ENCODE measurements at regions not wholly inside any gene's neighbourhood (a gene's known extent, or its start where the extent isn't known, plus 50 kb on each side); places are given as distances from the start of the nearest gene placed in this dataset.

DNA sequence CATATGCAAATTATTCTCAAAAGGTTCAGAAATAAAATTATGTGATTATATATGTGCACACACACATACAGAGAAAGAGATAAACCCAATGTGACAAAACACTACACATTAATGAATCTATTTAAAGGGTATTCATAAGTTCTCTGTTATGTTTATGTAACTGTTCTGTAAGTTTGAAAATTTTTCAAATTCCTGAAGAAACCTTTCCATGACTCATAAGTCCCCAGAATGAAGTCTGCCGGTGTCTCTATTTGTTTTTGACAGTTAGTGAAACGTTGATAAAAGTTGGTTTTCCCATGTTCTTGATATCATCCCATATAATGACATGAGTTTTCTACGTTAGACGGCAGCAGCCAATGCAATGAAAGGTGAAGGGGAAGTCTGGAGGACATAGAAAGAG is 199.5 kb upstream of the PUM3 start:
- no peaks in the 10 kb centered on the region for H3K36me3 ChIP-seq (ENCODE audit: insufficient read depth, low read length)
- H2AFZ ChIP-seq (ENCODE audit: low read length) = no peak overlapping the region
- H3K4me1 ChIP-seq (ENCODE audit: insufficient read depth, low read length, poor library complexity, severe bottlenecking) = no peaks in the 10 kb centered on the region
- H3K27me3 ChIP-seq (ENCODE audit: insufficient read depth, low read length, poor library complexity, severe bottlenecking) = no peaks in the 10 kb centered on the region
- H3K9ac ChIP-seq (ENCODE audit: low read depth, low read length, poor library complexity, severe bottlenecking) = no peak overlapping the region
- no peaks in the 10 kb centered on the region for H3K9me3 ChIP-seq (ENCODE audit: insufficient read depth, low read depth, low read length)
- no peak overlapping the region for H3K4me3 ChIP-seq (ENCODE audit: low read length, poor library complexity, severe bottlenecking)
- H4K20me1 ChIP-seq (ENCODE audit: insufficient read depth, low read length, poor library complexity, severe bottlenecking) = no peaks in the 10 kb centered on the region
- TF ChIP-seq, protein P1, sequence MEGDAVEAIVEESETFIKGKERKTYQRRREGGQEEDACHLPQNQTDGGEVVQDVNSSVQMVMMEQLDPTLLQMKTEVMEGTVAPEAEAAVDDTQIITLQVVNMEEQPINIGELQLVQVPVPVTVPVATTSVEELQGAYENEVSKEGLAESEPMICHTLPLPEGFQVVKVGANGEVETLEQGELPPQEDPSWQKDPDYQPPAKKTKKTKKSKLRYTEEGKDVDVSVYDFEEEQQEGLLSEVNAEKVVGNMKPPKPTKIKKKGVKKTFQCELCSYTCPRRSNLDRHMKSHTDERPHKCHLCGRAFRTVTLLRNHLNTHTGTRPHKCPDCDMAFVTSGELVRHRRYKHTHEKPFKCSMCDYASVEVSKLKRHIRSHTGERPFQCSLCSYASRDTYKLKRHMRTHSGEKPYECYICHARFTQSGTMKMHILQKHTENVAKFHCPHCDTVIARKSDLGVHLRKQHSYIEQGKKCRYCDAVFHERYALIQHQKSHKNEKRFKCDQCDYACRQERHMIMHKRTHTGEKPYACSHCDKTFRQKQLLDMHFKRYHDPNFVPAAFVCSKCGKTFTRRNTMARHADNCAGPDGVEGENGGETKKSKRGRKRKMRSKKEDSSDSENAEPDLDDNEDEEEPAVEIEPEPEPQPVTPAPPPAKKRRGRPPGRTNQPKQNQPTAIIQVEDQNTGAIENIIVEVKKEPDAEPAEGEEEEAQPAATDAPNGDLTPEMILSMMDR (conservative IDR thresholded peaks at IDR 0.05; ENCODE audit: low read length) = no peak
- no peak for TF ChIP-seq EZH2phosphoT487 (IDR thresholded peaks at IDR 0.05; ENCODE audit: borderline replicate concordance)
- H3F3A ChIP-seq (ENCODE audit: low read depth) = no peaks in the 10 kb centered on the region
- H3K4me2 ChIP-seq (ENCODE audit: low read depth, low read length, poor library complexity, severe bottlenecking) = no peak overlapping the region
- H3K79me2 ChIP-seq (ENCODE audit: insufficient read depth, low read length) = no peaks in the 10 kb centered on the region
- no peaks in the 10 kb centered on the region for H3K9me2 ChIP-seq (replicated peaks; ENCODE audit: low read depth, low read length)

GRCh38 chr9:3040761-3041160 is 196.9 kb upstream of the PUM3 start:
- Histone ChIP-seq H3K4me3 (ENCODE audit: low read length, poor library complexity, severe bottlenecking) (no peak overlapping the region), H3K9ac (ENCODE audit: low read depth, low read length, poor library complexity, severe bottlenecking) (no peak overlapping the region), H3K4me2 (ENCODE audit: low read depth, low read length, poor library complexity, severe bottlenecking) (no peak overlapping the region), H4K20me1 (ENCODE audit: insufficient read depth, low read length, poor library complexity, severe bottlenecking) (no peaks in the 10 kb centered on the region), H3K79me2 (ENCODE audit: insufficient read depth, low read length) (no peaks in the 10 kb centered on the region), H3K27me3 (ENCODE audit: insufficient read depth, low read length, poor library complexity, severe bottlenecking) (no peaks in the 10 kb centered on the region), H2AFZ (ENCODE audit: low read length) (no peak overlapping the region), H3K9me3 (ENCODE audit: insufficient read depth, low read depth, low read length) (no peaks in the 10 kb centered on the region), H3F3A (ENCODE audit: low read depth) (no peaks in the 10 kb centered on the region), H3K4me1 (ENCODE audit: insufficient read depth, low read length, poor library complexity, severe bottlenecking) (no peaks in the 10 kb centered on the region), H3K9me2 (replicated peaks; ENCODE audit: low read depth, low read length) (no peaks in the 10 kb centered on the region), H3K36me3 (ENCODE audit: insufficient read depth, low read length) (no peaks in the 10 kb centered on the region)
- TF ChIP-seq EZH2phosphoT487 (IDR thresholded peaks at IDR 0.05; ENCODE audit: borderline replicate concordance) = no peak
- TF ChIP-seq, protein P1 (conservative IDR thresholded peaks at IDR 0.05; ENCODE audit: low read length) = no peak

DNA sequence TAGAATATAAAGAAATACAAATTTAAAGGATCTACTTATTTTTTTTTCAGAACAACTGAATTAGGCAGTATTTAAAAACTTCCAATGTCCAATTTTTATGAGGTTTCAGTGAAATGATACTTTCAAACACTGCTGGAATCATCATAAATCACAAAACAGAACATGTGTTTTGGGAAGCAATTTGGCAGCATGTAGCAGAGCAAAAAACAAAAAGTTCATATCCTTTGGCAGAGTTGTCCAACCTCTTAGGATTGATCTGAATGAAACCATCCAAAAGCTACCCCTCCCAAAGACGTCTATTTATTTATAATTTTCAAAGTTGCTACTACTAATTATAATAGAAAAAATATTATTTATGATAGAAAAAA is 192.4 kb upstream of the PUM3 start:
- no peaks in the 10 kb centered on the region for H3K36me3 ChIP-seq (ENCODE audit: insufficient read depth, low read length)
- no peaks in the 10 kb centered on the region for H3K79me2 ChIP-seq (ENCODE audit: insufficient read depth, low read length)
- no peak overlapping the region for H3K4me3 ChIP-seq (ENCODE audit: low read length, poor library complexity, severe bottlenecking)
- no peaks in the 10 kb centered on the region for H3K9me3 ChIP-seq (ENCODE audit: insufficient read depth, low read depth, low read length)
- H3F3A ChIP-seq (ENCODE audit: low read depth) = no peaks in the 10 kb centered on the region
- H3K4me2 ChIP-seq (ENCODE audit: low read depth, low read length, poor library complexity, severe bottlenecking) = no peak overlapping the region
- no peaks in the 10 kb centered on the region for H4K20me1 ChIP-seq (ENCODE audit: insufficient read depth, low read length, poor library complexity, severe bottlenecking)
- no peaks in the 10 kb centered on the region for H3K4me1 ChIP-seq (ENCODE audit: insufficient read depth, low read length, poor library complexity, severe bottlenecking)
- no peaks in the 10 kb centered on the region for H3K27me3 ChIP-seq (ENCODE audit: insufficient read depth, low read length, poor library complexity, severe bottlenecking)
- TF ChIP-seq EZH2phosphoT487 (IDR thresholded peaks at IDR 0.05; ENCODE audit: borderline replicate concordance) = no peak
- TF ChIP-seq, protein P1 (conservative IDR thresholded peaks at IDR 0.05; ENCODE audit: low read length) = no peak
- H2AFZ ChIP-seq (ENCODE audit: low read length) = no peak overlapping the region
- H3K9me2 ChIP-seq (replicated peaks; ENCODE audit: low read depth, low read length) = no peaks in the 10 kb centered on the region
- no peak overlapping the region for H3K9ac ChIP-seq (ENCODE audit: low read depth, low read length, poor library complexity, severe bottlenecking)

All from Loucy (cell line).